H9 (cell line): ENCODE measurements at regions not wholly inside any gene's neighbourhood (a gene's known extent, or its start where the extent isn't known, plus 50 kb on each side); places are given as distances from the start of the nearest gene placed in this dataset.

ENCODE experiments used
- DNase-seq: peaks from one replicate; pipeline ENCODE4 v3.0.0-alpha.2; 2017
- H2AFZ ChIP-seq: one replicate; pipeline ENCODE4 v1.6.1; 2013; ENCODE audit warnings: mild to moderate bottlenecking, low read length, control low read depth, moderate library complexity
- H2AK5ac ChIP-seq: 2 replicates; pipeline ENCODE4 v1.6.1; 2013; ENCODE audit warnings: low read length, control low read depth, mixed read lengths; ENCODE audit not compliant: insufficient read length
- H2BK120ac ChIP-seq: one replicate; pipeline ENCODE4 v1.6.1; 2013; ENCODE audit warnings: low read depth, mild to moderate bottlenecking, low read length, control low read depth, inconsistent platforms; ENCODE audit not compliant: poor library complexity, severe bottlenecking
- H2BK12ac ChIP-seq: 2 replicates; pipeline ENCODE4 v1.6.1; 2013; ENCODE audit warnings: low read length, control low read depth, mixed read lengths, low read depth; ENCODE audit not compliant: insufficient read length
- H2BK15ac ChIP-seq: 2 replicates; pipeline ENCODE4 v1.6.1; 2013; ENCODE audit warnings: low read depth, low read length, control low read depth
- H2BK20ac ChIP-seq: one replicate; pipeline ENCODE4 v1.6.1; 2013; ENCODE audit warnings: low read depth, mild to moderate bottlenecking, low read length, control low read depth, inconsistent platforms; ENCODE audit not compliant: poor library complexity, severe bottlenecking
- H2BK5ac ChIP-seq: 2 replicates; pipeline ENCODE4 v1.6.1; 2013; ENCODE audit warnings: low read length, control low read depth, mixed read lengths; ENCODE audit not compliant: insufficient read length
- H3K14ac ChIP-seq: 2 replicates; pipeline ENCODE4 v1.6.1; 2013; ENCODE audit warnings: low read length, control low read depth; ENCODE audit not compliant: insufficient read depth
- H3K18ac ChIP-seq: 2 replicates; pipeline ENCODE4 v1.6.1; 2013; ENCODE audit warnings: low read depth, mild to moderate bottlenecking, mixed read lengths, low read length, control low read depth; ENCODE audit not compliant: insufficient read length
- H3K23ac ChIP-seq: 2 replicates; pipeline ENCODE4 v1.6.1; 2013; ENCODE audit warnings: low read length, control low read depth, mixed read lengths, low read depth; ENCODE audit not compliant: insufficient read length
- H3K23me2 ChIP-seq: 2 replicates; pipeline ENCODE4 v1.6.1; 2013; ENCODE audit warnings: low read depth, mild to moderate bottlenecking, mixed read lengths, low read length, control low read depth; ENCODE audit not compliant: insufficient read length, poor library complexity, severe bottlenecking
- H3K27ac ChIP-seq: 2 replicates; pipeline ENCODE4 v1.5.1; 2013; ENCODE audit warnings: low read length, control low read depth, mixed read lengths, low read depth; ENCODE audit not compliant: insufficient read length
- H3K27me3 ChIP-seq: 2 replicates; pipeline ENCODE4 v1.6.1; 2013; ENCODE audit warnings: low read length, control low read depth, inconsistent platforms; ENCODE audit not compliant: insufficient read depth
- H3K4ac ChIP-seq: 2 replicates; pipeline ENCODE4 v1.6.1; 2013; ENCODE audit warnings: low read depth, mild to moderate bottlenecking, control low read depth, inconsistent platforms, low read length, moderate library complexity
- H3K4me1 ChIP-seq: 2 replicates; pipeline ENCODE4 v1.6.1; 2013; ENCODE audit warnings: low read length, control low read depth, inconsistent platforms; ENCODE audit not compliant: insufficient read depth
- H3K4me2 ChIP-seq: 2 replicates; pipeline ENCODE4 v1.6.1; 2013; ENCODE audit warnings: low read length, control low read depth, mixed read lengths; ENCODE audit not compliant: insufficient read length, insufficient read depth
- H3K56ac ChIP-seq: 2 replicates; pipeline ENCODE4 v1.6.1; 2013; ENCODE audit warnings: low read depth, mild to moderate bottlenecking, mixed read lengths, low read length, control low read depth; ENCODE audit not compliant: insufficient read length
- H3K79me1 ChIP-seq: 2 replicates; pipeline ENCODE4 v1.6.1; 2013; ENCODE audit warnings: low read depth, mild to moderate bottlenecking, moderate library complexity, low read length, control low read depth, inconsistent platforms; ENCODE audit not compliant: insufficient read depth, poor library complexity, severe bottlenecking
- H3K79me2 ChIP-seq: 2 replicates; pipeline ENCODE4 v1.6.1; 2013; ENCODE audit warnings: low read length, control low read depth, inconsistent platforms; ENCODE audit not compliant: insufficient read depth
- H3K9ac ChIP-seq: 2 replicates; pipeline ENCODE4 v1.6.1; 2013; ENCODE audit warnings: low read length, control low read depth, mixed read lengths; ENCODE audit not compliant: insufficient read length; ENCODE audit errors: extremely low read depth
- H3K9me3 ChIP-seq: one replicate; pipeline ENCODE4 v1.6.1; 2013; ENCODE audit warnings: low read depth, low read length, inconsistent platforms; ENCODE audit not compliant: control insufficient read depth
- H3T11ph ChIP-seq: one replicate; pipeline ENCODE4 v1.6.1; 2013; ENCODE audit warnings: mild to moderate bottlenecking, low read length, control low read depth, inconsistent platforms
- H4K20me1 ChIP-seq: one replicate; pipeline ENCODE4 v1.6.1; 2013; ENCODE audit not compliant: control insufficient read depth, insufficient read length, insufficient read depth
- H4K5ac ChIP-seq: 2 replicates; pipeline ENCODE4 v1.6.1; 2013; ENCODE audit warnings: low read depth, mild to moderate bottlenecking, mixed read lengths, low read length, control low read depth; ENCODE audit not compliant: insufficient read length
- H4K8ac ChIP-seq: replicated peaks from 2 replicates; pipeline ENCODE4 v1.6.1; 2013; ENCODE audit warnings: low read length, control low read depth, mixed read lengths, low read depth; ENCODE audit not compliant: insufficient read length
- H4K91ac ChIP-seq: 2 replicates; pipeline ENCODE4 v1.6.1; 2013; ENCODE audit warnings: low read depth, mild to moderate bottlenecking, moderate library complexity, mixed read lengths, low read length, control low read depth; ENCODE audit not compliant: insufficient read length
- H3K27ac Mint-ChIP-seq, 3 experiments: 2 replicates in 2 of 3; 3 replicates in 1 of 3; pipeline ENCODE4 v1.8.0; 2020 to 2021; ENCODE audit warnings: mixed read lengths in 3 of 3, mild to moderate bottlenecking in 1 of 3, moderate library complexity in 1 of 3
- H3K27me3 Mint-ChIP-seq: 2 replicates; pipeline ENCODE4 v1.8.0; 2021; ENCODE audit warnings: low read depth, mild to moderate bottlenecking, moderate library complexity, mixed read lengths
- H3K36me3 Mint-ChIP-seq, 3 experiments: 2 replicates in 2 of 3; 3 replicates in 1 of 3; pipeline ENCODE4 v1.8.0; 2020 to 2021; ENCODE audit warnings: low read depth in 3 of 3, mixed read lengths in 3 of 3; ENCODE audit not compliant: insufficient read depth in 1 of 3
- H3K4me1 Mint-ChIP-seq, 2 experiments: 2 replicates each; pipeline ENCODE4 v1.8.0; 2020; ENCODE audit warnings: mixed read lengths in 2 of 2
- H3K4me3 Mint-ChIP-seq, 2 experiments: 2 replicates in 1 of 2; 3 replicates in 1 of 2; pipeline ENCODE4 v1.8.0; 2020 to 2021; ENCODE audit warnings: mild to moderate bottlenecking in 2 of 2, mixed read lengths in 2 of 2, moderate library complexity in 1 of 2
- H3K9me3 Mint-ChIP-seq, 2 experiments: 2 replicates in 1 of 2; 3 replicates in 1 of 2; pipeline ENCODE4 v1.8.0; 2020; ENCODE audit warnings: mild to moderate bottlenecking in 2 of 2, mixed read lengths in 2 of 2, moderate library complexity in 1 of 2
- WGBS: extraction: QIAGEN DNeasy Blood & Tissue Kit; methylation state at CpG from one replicate; pipeline ENCODE4 v1.1.7; 2013; ENCODE audit warnings: missing lambda C conversion rate, low lambda C conversion rate, mixed read lengths; ENCODE audit not compliant: insufficient read length; ENCODE audit errors: extremely low coverage; 5-methylcytosine and 5-hydroxymethylcytosine counted together
- TF ChIP-seq, protein P1 (sequence below): fragments of 200-600 bp; sonication (generic); conservative IDR thresholded peaks from 3 replicates; pipeline ENCODE4 v1.8.0; 2021; ENCODE audit warnings: antibody characterized with exemption, mild to moderate bottlenecking

DNA sequence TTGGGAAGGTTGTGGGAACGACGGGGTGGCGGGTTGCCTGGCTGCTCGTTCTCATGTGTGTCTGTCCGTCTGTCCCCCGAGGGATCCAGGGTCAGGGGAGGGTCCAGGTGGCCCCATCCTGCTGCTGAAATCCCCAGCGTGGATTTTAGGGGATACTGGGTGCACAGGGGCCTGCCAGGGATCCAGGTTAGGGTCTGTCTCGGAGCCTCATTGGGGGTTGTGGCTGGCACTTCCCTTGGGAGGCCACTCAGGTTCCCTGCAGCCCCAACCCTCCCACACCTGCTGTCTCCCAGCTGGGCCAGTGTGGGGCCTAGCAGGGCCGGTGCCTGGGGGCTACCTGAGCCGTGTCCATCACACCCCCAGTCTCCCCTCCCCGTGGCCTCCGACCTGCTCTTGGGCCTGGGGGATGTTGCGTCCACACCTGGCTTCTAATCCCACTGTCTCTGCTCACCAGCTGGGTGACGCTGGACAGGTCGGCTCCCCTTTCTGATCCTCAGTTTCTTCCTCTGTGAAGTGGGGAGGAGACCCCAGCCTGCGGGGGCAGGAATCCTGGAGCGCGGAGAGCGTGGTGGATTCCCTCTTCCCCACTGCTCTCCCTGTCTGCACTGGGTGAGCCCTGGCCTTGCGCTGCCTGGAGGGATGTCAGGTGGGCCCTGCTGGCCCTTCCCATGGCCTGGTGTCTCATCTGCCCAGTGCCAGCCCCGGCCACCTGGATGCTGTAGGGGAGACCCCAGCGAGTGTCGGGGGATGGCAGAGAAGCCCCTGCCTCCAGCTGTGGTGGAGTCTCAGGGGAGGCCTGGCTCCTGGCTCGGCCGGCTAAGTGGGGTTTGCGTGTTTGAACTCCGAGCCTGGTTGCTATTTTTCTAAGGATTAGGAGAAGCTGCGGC is 81.6 kb downstream of the UNCX start:
- DNase-seq, result peak; percentile 17
- H3K9me3 ChIP-seq, result no peaks in the 10 kb centered on the region
- no peak overlapping the region for H3T11ph ChIP-seq
- no CpG with 5 or more reads among the region's 28 CpGs for WGBS
- no peak overlapping the region for H2AFZ ChIP-seq
- no peak overlapping the region for H3K4ac ChIP-seq
- no peaks in the 10 kb centered on the region for H3K36me3 Mint-ChIP-seq
- H3K27ac Mint-ChIP-seq, result peak overlapping the region in 1 of 3 experiments; percentile 31; a peak in 1 of 7 replicates
- no peak overlapping the region for H3K56ac ChIP-seq
- no peak overlapping the region for H2BK5ac ChIP-seq
- TF ChIP-seq, protein P1, sequence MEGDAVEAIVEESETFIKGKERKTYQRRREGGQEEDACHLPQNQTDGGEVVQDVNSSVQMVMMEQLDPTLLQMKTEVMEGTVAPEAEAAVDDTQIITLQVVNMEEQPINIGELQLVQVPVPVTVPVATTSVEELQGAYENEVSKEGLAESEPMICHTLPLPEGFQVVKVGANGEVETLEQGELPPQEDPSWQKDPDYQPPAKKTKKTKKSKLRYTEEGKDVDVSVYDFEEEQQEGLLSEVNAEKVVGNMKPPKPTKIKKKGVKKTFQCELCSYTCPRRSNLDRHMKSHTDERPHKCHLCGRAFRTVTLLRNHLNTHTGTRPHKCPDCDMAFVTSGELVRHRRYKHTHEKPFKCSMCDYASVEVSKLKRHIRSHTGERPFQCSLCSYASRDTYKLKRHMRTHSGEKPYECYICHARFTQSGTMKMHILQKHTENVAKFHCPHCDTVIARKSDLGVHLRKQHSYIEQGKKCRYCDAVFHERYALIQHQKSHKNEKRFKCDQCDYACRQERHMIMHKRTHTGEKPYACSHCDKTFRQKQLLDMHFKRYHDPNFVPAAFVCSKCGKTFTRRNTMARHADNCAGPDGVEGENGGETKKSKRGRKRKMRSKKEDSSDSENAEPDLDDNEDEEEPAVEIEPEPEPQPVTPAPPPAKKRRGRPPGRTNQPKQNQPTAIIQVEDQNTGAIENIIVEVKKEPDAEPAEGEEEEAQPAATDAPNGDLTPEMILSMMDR, result no peak
- no peak overlapping the region; the same call in 1 of the 2 replicates for H3K14ac ChIP-seq
- no peak overlapping the region for H4K8ac ChIP-seq
- H4K5ac ChIP-seq, result no peak overlapping the region
- H4K20me1 ChIP-seq, result no peaks in the 10 kb centered on the region
- H3K27ac ChIP-seq, result no peak overlapping the region
- H3K4me1 Mint-ChIP-seq, result no peaks in the 10 kb centered on the region
- H3K23me2 ChIP-seq, result no peaks in the 10 kb centered on the region
- H2BK20ac ChIP-seq, result no peak overlapping the region
- no peak overlapping the region for H4K91ac ChIP-seq
- no peaks in the 10 kb centered on the region for H3K79me1 ChIP-seq
- no peak overlapping the region for H3K4me3 Mint-ChIP-seq
- H3K27me3 ChIP-seq, result no peaks in the 10 kb centered on the region
- no peaks in the 10 kb centered on the region for H3K9me3 Mint-ChIP-seq
- H3K27me3 Mint-ChIP-seq, result no peaks in the 10 kb centered on the region; the same call in 1 of the 2 replicates
- H2AK5ac ChIP-seq, result no peak overlapping the region
- H3K79me2 ChIP-seq, result no peaks in the 10 kb centered on the region
- no peak overlapping the region; the same call in 1 of the 2 replicates for H2BK15ac ChIP-seq
- no peak overlapping the region for H2BK120ac ChIP-seq
- no peak overlapping the region for H3K23ac ChIP-seq
- no peak overlapping the region for H3K9ac ChIP-seq
- H2BK12ac ChIP-seq, result no peak overlapping the region
- no peaks in the 10 kb centered on the region for H3K4me1 ChIP-seq
- no peak overlapping the region for H3K4me2 ChIP-seq
- H3K18ac ChIP-seq, result no peak overlapping the region
